ENCODE measurements at regions not wholly inside any gene's neighbourhood (a gene's known extent, or its start where the extent isn't known, plus 50 kb on each side); places are given as distances from the start of the nearest gene placed in this dataset.

DNA sequence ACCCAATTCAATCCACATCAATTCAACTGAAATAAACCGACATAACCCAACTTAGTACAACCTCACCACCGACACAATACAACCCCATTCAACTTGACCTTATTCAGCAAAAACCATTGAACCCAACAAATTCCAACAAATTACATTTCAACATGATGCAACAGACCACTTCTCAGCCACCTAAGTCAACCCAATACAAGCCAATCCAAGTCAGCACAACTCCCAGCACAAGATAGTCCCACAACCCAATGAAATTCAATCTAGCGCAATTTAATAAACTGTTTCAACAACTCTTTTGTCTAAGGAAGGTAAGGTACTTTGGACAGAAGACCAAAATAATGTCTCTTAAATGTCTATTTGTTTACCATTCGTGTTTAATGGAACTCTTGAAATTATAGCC lies 226.0 kb downstream of the MIAT start:
- H3K4me1 Mint-ChIP-seq (ENCODE audit: low read depth) = no peaks in the 10 kb centered on the region
- H3K27me3 Mint-ChIP-seq = peaks cover 3% of the 10 kb centered on the region
- no peak overlapping the region for H3K4me3 Mint-ChIP-seq (ENCODE audit: low read depth)
- H3K36me3 Mint-ChIP-seq (ENCODE audit: insufficient read depth) = no peaks in the 10 kb centered on the region
- TF ChIP-seq, protein P1, sequence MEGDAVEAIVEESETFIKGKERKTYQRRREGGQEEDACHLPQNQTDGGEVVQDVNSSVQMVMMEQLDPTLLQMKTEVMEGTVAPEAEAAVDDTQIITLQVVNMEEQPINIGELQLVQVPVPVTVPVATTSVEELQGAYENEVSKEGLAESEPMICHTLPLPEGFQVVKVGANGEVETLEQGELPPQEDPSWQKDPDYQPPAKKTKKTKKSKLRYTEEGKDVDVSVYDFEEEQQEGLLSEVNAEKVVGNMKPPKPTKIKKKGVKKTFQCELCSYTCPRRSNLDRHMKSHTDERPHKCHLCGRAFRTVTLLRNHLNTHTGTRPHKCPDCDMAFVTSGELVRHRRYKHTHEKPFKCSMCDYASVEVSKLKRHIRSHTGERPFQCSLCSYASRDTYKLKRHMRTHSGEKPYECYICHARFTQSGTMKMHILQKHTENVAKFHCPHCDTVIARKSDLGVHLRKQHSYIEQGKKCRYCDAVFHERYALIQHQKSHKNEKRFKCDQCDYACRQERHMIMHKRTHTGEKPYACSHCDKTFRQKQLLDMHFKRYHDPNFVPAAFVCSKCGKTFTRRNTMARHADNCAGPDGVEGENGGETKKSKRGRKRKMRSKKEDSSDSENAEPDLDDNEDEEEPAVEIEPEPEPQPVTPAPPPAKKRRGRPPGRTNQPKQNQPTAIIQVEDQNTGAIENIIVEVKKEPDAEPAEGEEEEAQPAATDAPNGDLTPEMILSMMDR (IDR thresholded peaks at IDR 0.05; ENCODE audit: unreplicated experiment) = no peak
- peaks cover 4% of the 10 kb centered on the region for H3K9me3 Mint-ChIP-seq (ENCODE audit: low read depth)
- no peak for DNase-seq (ENCODE audit: low spot score, unreplicated experiment)
- no peak overlapping the region for H3K27ac Mint-ChIP-seq

DNA sequence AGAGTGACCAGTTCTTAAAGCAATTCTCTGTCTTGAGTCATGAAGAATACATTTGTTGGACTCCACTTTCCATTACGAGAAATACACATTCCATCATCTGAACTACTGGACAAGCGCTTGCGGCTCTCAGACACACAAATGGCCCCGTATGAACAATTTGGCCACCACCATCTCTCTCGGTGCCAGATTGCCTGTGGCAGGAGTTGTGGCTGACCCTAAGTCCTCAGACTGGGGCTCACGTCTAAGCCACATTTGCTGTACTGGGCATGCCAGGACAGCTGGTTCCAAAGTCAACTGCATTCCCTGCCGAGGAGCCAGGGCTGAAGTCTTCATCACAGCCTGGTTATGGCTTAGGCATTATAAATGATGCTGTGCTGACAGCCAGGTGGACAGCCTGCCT lies 227.5 kb downstream of the MIAT start:
- Mint-ChIP-seq H3K27ac (no peak overlapping the region), H3K4me3 (ENCODE audit: low read depth) (no peak overlapping the region), H3K4me1 (ENCODE audit: low read depth) (no peaks in the 10 kb centered on the region), H3K9me3 (ENCODE audit: low read depth) (peaks cover 4% of the 10 kb centered on the region), H3K36me3 (ENCODE audit: insufficient read depth) (no peaks in the 10 kb centered on the region), H3K27me3 (peaks cover 3% of the 10 kb centered on the region)
- DNase-seq (ENCODE audit: low spot score, unreplicated experiment) = no peak
- TF ChIP-seq, protein P1 (IDR thresholded peaks at IDR 0.05; ENCODE audit: unreplicated experiment) = no peak

DNA sequence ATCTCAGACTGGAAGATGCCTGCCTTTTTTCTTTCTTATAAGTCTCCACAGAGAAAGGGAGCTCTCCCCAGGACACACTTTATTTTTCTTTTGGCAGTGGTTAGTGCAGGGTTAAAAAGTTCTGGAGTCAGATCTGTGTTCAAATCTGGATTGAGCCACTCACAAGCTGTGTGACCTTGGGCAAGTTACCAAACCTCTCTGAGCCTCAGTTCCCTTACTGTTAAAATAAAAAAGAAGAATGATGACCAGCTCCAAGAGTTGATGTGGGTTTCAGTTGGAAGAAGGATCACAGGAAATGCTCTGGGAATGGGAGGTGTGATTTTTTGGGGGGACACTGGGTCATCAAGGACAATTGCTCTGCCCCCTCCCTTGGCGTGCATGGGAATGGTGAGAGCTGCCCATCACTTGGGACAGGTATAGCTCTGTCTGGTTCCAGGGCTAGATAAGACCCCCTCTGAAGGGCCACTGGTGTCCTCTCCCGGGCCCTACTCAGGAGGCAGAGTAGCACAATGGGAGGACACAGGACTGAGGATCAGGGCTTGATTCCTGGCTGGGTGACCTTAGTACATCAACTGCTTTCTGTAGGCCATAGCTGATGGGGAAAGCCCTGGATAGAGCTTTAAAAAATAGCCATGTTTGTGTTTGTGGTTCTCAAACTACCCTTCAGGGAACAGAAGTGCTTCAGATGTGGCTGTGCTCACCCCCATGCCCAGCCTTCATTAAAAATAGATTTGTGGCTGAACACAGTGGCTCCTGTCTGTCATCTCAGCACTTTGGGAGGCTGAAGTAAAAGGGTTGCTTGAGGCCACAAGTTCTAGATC lies 228.3 kb downstream of the MIAT start:
- TF ChIP-seq, protein P1 (IDR thresholded peaks at IDR 0.05; ENCODE audit: unreplicated experiment) = no peak
- DNase-seq (ENCODE audit: low spot score, unreplicated experiment) = no peak
- H3K4me3 Mint-ChIP-seq (ENCODE audit: low read depth) = no peak overlapping the region
- peaks cover 4% of the 10 kb centered on the region for H3K9me3 Mint-ChIP-seq (ENCODE audit: low read depth)
- H3K27me3 Mint-ChIP-seq = peaks cover 3% of the 10 kb centered on the region
- no peaks in the 10 kb centered on the region for H3K4me1 Mint-ChIP-seq (ENCODE audit: low read depth)
- no peaks in the 10 kb centered on the region for H3K36me3 Mint-ChIP-seq (ENCODE audit: insufficient read depth)
- no peak overlapping the region for H3K27ac Mint-ChIP-seq

DNA sequence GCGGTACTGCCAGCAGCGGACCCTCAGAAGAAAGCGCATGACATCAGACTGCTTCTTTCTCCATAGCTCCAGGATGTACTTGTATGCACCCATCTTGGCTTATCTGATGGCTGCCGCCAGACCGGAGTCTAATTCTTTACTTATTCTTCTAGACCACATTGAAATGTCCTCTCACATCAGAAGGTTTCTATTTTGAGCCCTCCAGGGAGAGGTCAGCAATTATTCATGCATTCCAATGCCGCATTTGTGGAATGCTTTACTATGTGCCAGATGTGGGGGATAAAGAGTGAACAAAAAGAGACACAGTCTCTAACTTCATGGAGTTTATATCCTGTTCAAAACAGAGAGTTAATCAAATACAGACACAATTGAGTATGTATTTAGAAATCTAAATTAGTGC lies 230.1 kb downstream of the MIAT start:
- no peak for DNase-seq (ENCODE audit: low spot score, unreplicated experiment)
- H3K4me3 Mint-ChIP-seq (ENCODE audit: low read depth) = no peak overlapping the region

DNA sequence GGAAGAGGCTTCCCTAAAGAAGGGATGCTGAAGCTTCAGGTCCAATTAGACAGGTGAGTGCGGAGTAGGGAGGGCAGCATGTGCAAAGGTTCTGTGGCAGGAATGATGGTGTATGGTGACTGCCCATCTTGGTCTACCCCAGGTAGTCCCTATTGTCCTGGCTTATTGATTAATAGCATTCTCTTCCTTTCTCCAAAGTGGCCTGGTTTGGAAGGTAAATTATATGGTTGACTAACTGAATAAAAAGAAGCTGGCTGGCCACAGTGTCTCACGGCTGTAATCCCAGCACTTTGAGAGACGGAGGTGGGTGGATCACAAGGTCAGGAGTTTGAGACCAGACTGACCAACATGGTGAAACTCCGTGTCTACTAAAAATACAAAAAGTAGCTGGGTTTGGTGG lies 230.5 kb downstream of the MIAT start:
- Mint-ChIP-seq H3K27ac (no peak overlapping the region), H3K36me3 (ENCODE audit: insufficient read depth) (no peaks in the 10 kb centered on the region), H3K4me3 (ENCODE audit: low read depth) (no peak overlapping the region), H3K4me1 (ENCODE audit: low read depth) (no peaks in the 10 kb centered on the region), H3K27me3 (peaks cover 17% of the 10 kb centered on the region), H3K9me3 (ENCODE audit: low read depth) (peaks cover 4% of the 10 kb centered on the region)
- DNase-seq (ENCODE audit: low spot score, unreplicated experiment) = no peak
- TF ChIP-seq, protein P1 (IDR thresholded peaks at IDR 0.05; ENCODE audit: unreplicated experiment) = no peak

More for the DNA sequence above, 230.1 kb downstream of the MIAT start:
- Mint-ChIP-seq H3K27ac (no peak overlapping the region), H3K4me1 (ENCODE audit: low read depth) (no peaks in the 10 kb centered on the region), H3K9me3 (ENCODE audit: low read depth) (peaks cover 4% of the 10 kb centered on the region), H3K36me3 (ENCODE audit: insufficient read depth) (no peaks in the 10 kb centered on the region), H3K27me3 (peaks cover 12% of the 10 kb centered on the region)
- TF ChIP-seq, protein P1 (IDR thresholded peaks at IDR 0.05; ENCODE audit: unreplicated experiment) = no peak

Data from progenitor cell of endocrine pancreas (in vitro differentiated cells).